H1 (cell line): ENCODE measurements at regions not wholly inside any gene's neighbourhood (a gene's known extent, or its start where the extent isn't known, plus 50 kb on each side); places are given as distances from the start of the nearest gene placed in this dataset.

Experiments used
- CTCF ChIA-PET: fragments of 300-600 bp; sonication (Branson Sonifier 250); formaldehyde crosslinking; loops from one replicate; lab custom pipeline; 2021; ENCODE audit not compliant: partially characterized antibody; lab: Charles Lee
- POLR2A ChIA-PET: fragments of 300-600 bp; sonication (Branson Sonifier 250); formaldehyde crosslinking; loops from one replicate; lab custom pipeline; 2021; ENCODE audit warnings: inconsistent platforms; ENCODE audit not compliant: partially characterized antibody; lab: Charles Lee
- DNase-seq, 2 experiments: peaks; one replicate each; pipeline versions ENCODE4 v3.0.0 to v3.0.0-alpha.2; 2010 to 2022; ENCODE audit warnings: low spot score in 2 of 2, low read depth in 1 of 2, mixed read lengths in 1 of 2
- FAIRE-seq: peaks from 2 replicates; lab custom pipeline; 2011; peaks lifted over from hg19 to GRCh38; lab: Jason Lieb, UNC
- H2AFZ ChIP-seq: 2 replicates; pipeline ENCODE4 v1.8.1; 2012; ENCODE audit warnings: low read length, inconsistent platforms
- H2AK5ac ChIP-seq: 2 replicates; pipeline ENCODE4 v1.6.1; 2013; ENCODE audit warnings: low read depth, low read length
- H2BK120ac ChIP-seq: replicated peaks from 2 replicates; pipeline ENCODE3; 2013; ENCODE audit warnings: low read depth, low read length, inconsistent platforms
- H2BK12ac ChIP-seq: 2 replicates; pipeline ENCODE4 v1.6.1; 2013; ENCODE audit warnings: low read depth, low read length
- H2BK15ac ChIP-seq: 2 replicates; pipeline ENCODE4 v1.6.1; 2013; ENCODE audit warnings: low read length
- H2BK20ac ChIP-seq: 2 replicates; pipeline ENCODE4 v1.6.1; 2013; ENCODE audit warnings: low read length
- H2BK5ac ChIP-seq: 2 replicates; pipeline ENCODE4 v1.6.1; 2013; ENCODE audit warnings: low read depth, low read length
- H3K14ac ChIP-seq: 2 replicates; pipeline ENCODE4 v1.6.1; 2013; ENCODE audit warnings: inconsistent platforms; ENCODE audit not compliant: insufficient read length
- H3K18ac ChIP-seq: 2 replicates; pipeline ENCODE4 v1.6.1; 2013; ENCODE audit warnings: low read length; ENCODE audit errors: extremely low read depth
- H3K23ac ChIP-seq: 2 replicates; pipeline ENCODE4 v1.6.1; 2013; ENCODE audit warnings: inconsistent platforms; ENCODE audit not compliant: insufficient read length
- H3K23me2 ChIP-seq: 2 replicates; pipeline ENCODE4 v1.6.1; 2013; ENCODE audit warnings: low read depth, low read length
- H3K27ac ChIP-seq: 2 replicates; pipeline ENCODE4 v1.6.1; 2011; ENCODE audit warnings: low read depth, low read length, inconsistent platforms
- H3K27me3 ChIP-seq, 4 experiments: replicated peaks in 1 of 4; 1 replicate in 1 of 4; 2 replicates in 3 of 4; pipeline versions ENCODE4 v1.6.1 to v1.8.1; 2011 to 2013; ENCODE audit warnings: low read length in 3 of 4, mild to moderate bottlenecking in 3 of 4, inconsistent platforms in 2 of 4, mixed read lengths in 2 of 4, moderate library complexity in 1 of 4; ENCODE audit not compliant: control insufficient read depth in 3 of 4, insufficient read depth in 3 of 4; ENCODE audit errors: extremely low read depth in 1 of 4
- H3K36me3 ChIP-seq, 4 experiments: 2 replicates each; pipeline versions ENCODE4 v1.6.1 to v1.8.1; 2011 to 2013; ENCODE audit warnings: mild to moderate bottlenecking in 4 of 4, low read length in 3 of 4, moderate library complexity in 2 of 4, control low read depth in 1 of 4, inconsistent platforms in 1 of 4; ENCODE audit not compliant: insufficient read depth in 4 of 4, control insufficient read depth in 2 of 4
- H3K4ac ChIP-seq: replicated peaks from 2 replicates; pipeline ENCODE3; 2013; ENCODE audit warnings: low read length, low read depth, mixed read lengths, inconsistent platforms; ENCODE audit not compliant: insufficient read length
- H3K4me1 ChIP-seq, 4 experiments: replicated peaks in 1 of 4; 1 replicate in 1 of 4; 2 replicates in 3 of 4; pipeline versions ENCODE4 v1.6.1 to v1.8.1; 2011 to 2013; ENCODE audit warnings: low read length in 3 of 4, inconsistent platforms in 2 of 4, mixed read lengths in 1 of 4; ENCODE audit not compliant: insufficient read depth in 4 of 4, control insufficient read depth in 3 of 4
- H3K4me2 ChIP-seq, 2 experiments: 2 replicates each; pipeline versions ENCODE4 v1.6.1 to v1.8.1; 2011 to 2013; ENCODE audit warnings: low read depth in 2 of 2, low read length in 2 of 2, control low read depth in 1 of 2, inconsistent platforms in 1 of 2, mild to moderate bottlenecking in 1 of 2; ENCODE audit not compliant: insufficient read depth in 1 of 2
- H3K4me3 ChIP-seq, 4 experiments: fragments of 200-600, 300-600 bp in 1 of 4; sonication (generic), shearing (Covaris generic), sonication (Bioruptor Twin) in 1 of 4; 2 replicates each; pipeline versions ENCODE4 v1.5.1 to v1.8.1; 2011 to 2016; ENCODE audit warnings: low read length in 4 of 4, low read depth in 3 of 4, control low read depth in 2 of 4, inconsistent platforms in 2 of 4, mild to moderate bottlenecking in 2 of 4, mixed read lengths in 1 of 4, moderate library complexity in 1 of 4; ENCODE audit not compliant: insufficient read depth in 2 of 4; ENCODE audit errors: extremely low read depth in 1 of 4
- H3K56ac ChIP-seq: replicated peaks from 2 replicates; pipeline ENCODE3; 2013; ENCODE audit warnings: low read depth, mild to moderate bottlenecking, mixed read lengths, low read length, inconsistent platforms; ENCODE audit not compliant: insufficient read length
- H3K79me1 ChIP-seq: 2 replicates; pipeline ENCODE4 v1.6.1; 2013; ENCODE audit warnings: low read depth, low read length, control low read depth
- H3K79me2 ChIP-seq, 2 experiments: 2 replicates each; pipeline versions ENCODE4 v1.6.1 to v1.8.1; 2012 to 2013; ENCODE audit warnings: low read length in 2 of 2, mild to moderate bottlenecking in 2 of 2, inconsistent platforms in 1 of 2; ENCODE audit not compliant: insufficient read depth in 2 of 2, control insufficient read depth in 1 of 2
- H3K9ac ChIP-seq, 4 experiments: replicated peaks in 1 of 4; 1 replicate in 1 of 4; 2 replicates in 3 of 4; pipeline versions ENCODE4 v1.6.1 to v1.8.1; 2011 to 2013; ENCODE audit warnings: low read depth in 3 of 4, low read length in 3 of 4, control low read depth in 2 of 4, mild to moderate bottlenecking in 2 of 4, moderate library complexity in 2 of 4, inconsistent platforms in 1 of 4; ENCODE audit errors: extremely low read depth in 1 of 4
- H3K9me3 ChIP-seq, 2 experiments: 2 replicates each; pipeline versions ENCODE4 v1.6.1 to v1.8.1; 2012 to 2013; ENCODE audit warnings: mild to moderate bottlenecking in 2 of 2, moderate library complexity in 2 of 2, control low read depth in 1 of 2, inconsistent platforms in 1 of 2, low read depth in 1 of 2, low read length in 1 of 2, mixed read lengths in 1 of 2; ENCODE audit not compliant: insufficient read depth in 2 of 2
- H4K20me1 ChIP-seq, 2 experiments: replicated peaks in 1 of 2; 2 replicates each; pipeline versions ENCODE3 to v1.8.1; 2011 to 2013; ENCODE audit warnings: inconsistent platforms in 2 of 2, low read length in 2 of 2, mild to moderate bottlenecking in 1 of 2; ENCODE audit not compliant: insufficient read depth in 2 of 2, control insufficient read depth in 1 of 2
- H4K5ac ChIP-seq: 2 replicates; pipeline ENCODE4 v1.6.1; 2013; ENCODE audit warnings: low read length, low read depth, mixed read lengths, inconsistent platforms; ENCODE audit not compliant: insufficient read length
- H4K8ac ChIP-seq: 2 replicates; pipeline ENCODE4 v1.8.0; 2013; ENCODE audit warnings: mild to moderate bottlenecking, moderate library complexity, low read length, inconsistent platforms; ENCODE audit not compliant: insufficient read depth; ENCODE audit errors: extremely low read depth
- H4K91ac ChIP-seq: replicated peaks from 2 replicates; pipeline ENCODE3; 2013; ENCODE audit warnings: low read length, mixed read lengths, inconsistent platforms; ENCODE audit not compliant: insufficient read length
- NRF1 ChIP-seq: IDR thresholded peaks from 2 replicates; pipeline ENCODE4 v1.6.1; 2011; ENCODE audit warnings: mild to moderate bottlenecking, low read depth, low read length, improper control_type of control experiment
- SP4 ChIP-seq: IDR thresholded peaks from 2 replicates; pipeline ENCODE4 v1.6.1; 2012; ENCODE audit warnings: low read length, inconsistent platforms
- TAF7 ChIP-seq: optimal IDR thresholded peaks from 2 replicates; pipeline ENCODE3; 2011; ENCODE audit warnings: low read depth, mild to moderate bottlenecking, inconsistent platforms, low read length, moderate library complexity, borderline replicate concordance
- WGBS, 2 experiments: shearing (Covaris generic) in 1 of 2; methylation state at CpG; one replicate each; pipeline versions ENCODE4 v1.1.6 to v1.1.7; 2013 to 2015; ENCODE audit warnings: low lambda C conversion rate in 2 of 2, mixed read lengths in 2 of 2, inconsistent platforms in 1 of 2, low coverage in 1 of 2, missing lambda C conversion rate in 1 of 2; ENCODE audit not compliant: insufficient replicate concordance in 2 of 2, insufficient coverage in 1 of 2, insufficient read length in 1 of 2; ENCODE audit errors: extremely low coverage in 1 of 2, missing lambda C conversion rate in 1 of 2; 5-methylcytosine and 5-hydroxymethylcytosine counted together

GRCh38 chr14:66369157-66369697 lies 116.9 kb upstream of the CCDC196 start:
- no peak overlapping the region for H4K5ac ChIP-seq
- no peak overlapping the region for H4K8ac ChIP-seq
- no peak overlapping the region for H3K18ac ChIP-seq
- ChIA-PET CTCF (interaction anchor here (1.6 to 2.5 kb wide), 2 partner anchors 9 to 11 kb away, joined by 6 to 20 read pairs; no protein-coding TSS in a partner anchor), POLR2A (no interaction called here)
- H2AFZ ChIP-seq, result no peak overlapping the region
- no peaks in the 10 kb centered on the region for H4K20me1 ChIP-seq
- no peaks in the 10 kb centered on the region for H3K9me3 ChIP-seq
- H3K4me3 ChIP-seq, result no peak overlapping the region
- no peak overlapping the region for H3K27ac ChIP-seq
- no peak overlapping the region for H2BK15ac ChIP-seq
- no peaks in the 10 kb centered on the region for H3K4me1 ChIP-seq
- H3K14ac ChIP-seq, result no peak overlapping the region
- H2BK12ac ChIP-seq, result no peak overlapping the region
- H3K79me1 ChIP-seq, result no peaks in the 10 kb centered on the region
- 83% methylated on average over 4 of the region's 4 CpGs; no CpG with 5 or more reads in 1 of the 2 experiments for WGBS, 2 experiments
- no peak overlapping the region for H2BK5ac ChIP-seq
- no peak overlapping the region for H2BK120ac ChIP-seq
- no peak overlapping the region for H2BK20ac ChIP-seq
- no peak overlapping the region for H3K56ac ChIP-seq
- H3K27me3 ChIP-seq, result peaks cover 0 to 2% (median 0%) of the 10 kb centered on the region in 4 experiments; a peak in 1 of 7 replicates
- H2AK5ac ChIP-seq, result no peak overlapping the region
- no peak overlapping the region for H4K91ac ChIP-seq
- H3K23ac ChIP-seq, result no peak overlapping the region
- H3K4ac ChIP-seq, result no peak overlapping the region
- H3K79me2 ChIP-seq, result no peaks in the 10 kb centered on the region
- H3K36me3 ChIP-seq, result no peaks in the 10 kb centered on the region
- no peak for TF ChIP-seq SP4
- TF ChIP-seq NRF1, result no peak
- TF ChIP-seq TAF7, result no peak
- H3K23me2 ChIP-seq, result no peaks in the 10 kb centered on the region
- DNase-seq, result no peak
- no peak overlapping the region for H3K4me2 ChIP-seq
- FAIRE-seq, result no peak
- no peak overlapping the region for H3K9ac ChIP-seq
